EL (cell line): ENCODE measurements at regions not wholly inside any gene's neighbourhood (a gene's known extent, or its start where the extent isn't known, plus 50 kb on each side); places are given as distances from the start of the nearest gene placed in this dataset.

Experiments used
- DNase-seq: peaks from one replicate; pipeline ENCODE4 v3.0.0-alpha.2; 2016

DNA sequence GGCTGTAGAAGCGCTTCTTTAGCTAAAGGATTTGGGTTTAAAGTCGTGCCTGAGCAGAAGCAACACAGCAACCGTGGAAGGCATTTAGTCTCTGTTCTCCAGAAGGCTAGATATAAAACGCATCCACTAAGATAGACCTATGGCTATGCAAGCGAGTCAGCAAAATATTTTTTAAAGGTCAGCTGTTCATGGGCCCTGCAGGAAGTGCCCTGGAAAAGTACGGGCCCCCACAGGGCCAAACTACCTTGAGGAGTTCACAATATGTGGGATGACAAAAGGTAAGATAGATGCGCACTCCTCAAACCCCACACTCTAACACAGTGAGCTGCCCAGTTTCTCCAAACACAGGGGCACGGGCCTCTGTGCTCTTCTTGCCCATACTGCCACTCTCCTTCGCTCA lies 261.6 kb downstream of the VPS13C start:
- no peak for DNase-seq

DNA sequence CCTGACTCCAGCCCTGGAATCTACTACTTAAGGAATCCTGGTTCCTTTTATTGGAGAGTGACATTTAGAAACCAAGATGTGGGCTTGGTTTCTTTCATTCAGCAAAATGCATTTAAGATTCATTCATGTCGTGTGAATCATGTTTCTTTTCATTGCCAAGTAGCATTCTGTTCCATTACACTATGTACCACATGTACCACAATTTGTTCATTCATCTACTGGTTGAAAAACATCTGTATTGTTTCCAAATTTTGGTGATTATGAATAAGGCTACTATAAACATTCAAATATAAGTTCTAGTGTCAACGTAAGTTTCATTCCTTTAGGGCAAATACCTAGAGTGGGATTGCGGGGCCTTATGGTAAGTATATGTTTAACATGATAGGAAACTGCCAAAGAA lies 264.2 kb downstream of the VPS13C start:
- no peak for DNase-seq

DNA sequence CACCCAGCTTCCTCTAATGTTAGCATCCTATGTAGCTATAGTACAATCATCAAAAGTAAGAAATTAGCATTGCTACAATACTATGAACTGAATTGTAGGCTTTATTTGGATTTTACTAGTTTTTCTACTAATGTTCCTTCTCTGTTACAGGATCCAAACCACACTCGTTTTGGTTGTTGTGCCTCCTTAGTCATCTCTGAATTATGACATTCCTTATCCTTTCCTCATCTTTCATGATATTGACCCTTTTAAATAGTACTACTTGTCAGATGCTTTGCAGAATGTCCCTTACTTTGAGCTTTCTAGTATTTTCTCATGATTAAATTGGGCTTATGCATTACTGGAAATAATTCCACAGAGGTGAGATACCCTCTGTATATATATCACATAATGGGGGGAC lies 265.4 kb downstream of the VPS13C start:
- DNase-seq, result peak; percentile 2

DNA sequence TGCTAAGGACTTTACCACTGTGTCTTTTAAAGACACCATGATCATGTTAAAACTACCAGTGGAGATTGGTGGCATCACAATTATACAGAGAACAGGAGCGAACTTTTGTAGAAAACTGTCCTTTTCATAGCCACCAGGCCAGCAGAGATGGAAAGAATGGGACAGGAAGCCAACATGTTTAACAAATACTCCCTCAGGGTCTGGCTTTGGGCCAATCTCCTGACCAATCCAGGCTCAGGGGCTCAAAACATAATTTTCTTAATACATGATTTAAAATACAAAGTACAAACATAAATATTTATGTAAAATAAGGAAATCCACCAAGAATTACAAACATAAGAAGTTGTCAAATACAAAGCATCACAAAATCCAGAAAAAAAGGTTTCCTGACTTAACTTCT lies 266.0 kb downstream of the VPS13C start:
- peak; percentile 13 for DNase-seq

DNA sequence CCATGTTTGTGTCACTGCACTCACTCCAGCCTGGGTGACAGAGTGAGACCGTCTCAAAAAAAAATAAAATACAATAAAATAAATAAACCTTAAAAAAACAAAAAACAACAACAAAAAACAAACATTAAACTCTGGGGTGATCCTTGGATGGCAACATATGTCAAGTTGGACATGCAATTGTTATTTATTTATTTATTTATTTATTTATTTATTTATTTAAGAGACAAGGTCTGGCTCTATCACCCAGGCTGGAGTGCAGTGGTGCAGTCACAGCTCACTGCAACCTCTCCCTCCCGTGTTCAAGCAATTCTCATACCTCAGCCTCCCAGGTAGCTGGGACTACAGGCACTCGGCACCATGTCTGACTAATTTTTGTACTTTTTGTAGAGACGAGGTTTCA lies 275.5 kb downstream of the VPS13C start:
- DNase-seq, result no peak

DNA sequence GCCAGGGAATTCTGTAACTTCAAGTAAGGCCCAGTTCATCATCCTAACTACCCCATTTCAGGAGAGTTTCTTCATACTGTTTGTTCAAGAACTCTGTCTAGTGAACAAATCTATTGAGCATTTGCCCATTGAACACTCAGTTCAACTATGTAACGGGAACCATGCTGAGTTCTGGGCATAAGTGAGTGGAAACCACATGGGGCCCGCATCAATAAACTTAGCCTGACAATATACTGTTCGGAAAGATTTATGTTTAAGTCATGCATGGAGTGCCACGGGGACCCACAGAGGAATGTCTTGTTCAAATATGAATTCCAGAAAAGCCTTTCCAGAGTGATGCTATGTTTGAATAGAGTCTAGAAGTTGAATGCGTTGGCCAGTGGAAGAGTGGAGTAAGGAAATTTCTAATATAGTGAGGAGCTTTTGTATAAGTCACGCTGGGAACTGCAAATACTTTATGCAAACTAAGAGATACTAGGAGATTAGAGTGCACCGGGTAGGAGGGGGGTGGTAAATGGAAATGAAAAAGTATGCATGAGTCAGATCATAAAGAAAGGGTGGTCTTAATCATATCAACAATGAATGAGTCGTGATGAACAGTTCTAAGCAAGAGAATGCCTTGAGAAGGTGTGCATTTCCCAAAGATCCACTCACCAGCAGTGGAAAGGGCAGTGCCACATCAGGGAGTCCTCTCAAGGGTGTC lies 279.8 kb downstream of the VPS13C start:
- DNase-seq, result no peak

DNA sequence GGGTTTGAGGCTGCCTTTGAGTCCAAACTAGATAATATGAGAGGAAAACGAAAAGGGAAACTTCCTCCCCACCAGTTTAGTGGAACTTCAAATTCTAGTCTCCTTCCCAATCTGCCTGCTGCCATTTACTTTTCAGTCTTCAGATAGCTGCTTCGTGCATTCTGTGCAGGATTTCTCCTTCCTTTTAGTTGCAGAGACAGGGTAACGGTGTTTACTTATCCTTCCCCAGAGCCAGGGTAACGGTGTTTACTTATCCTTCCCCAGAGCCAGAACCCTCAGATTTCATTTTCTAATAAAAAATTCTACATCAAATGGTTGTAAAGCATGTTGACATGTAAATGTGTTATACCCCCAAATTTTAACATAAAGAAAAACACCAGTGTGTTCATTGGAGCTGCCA lies 282.6 kb downstream of the VPS13C start:
- DNase-seq, result no peak

DNA sequence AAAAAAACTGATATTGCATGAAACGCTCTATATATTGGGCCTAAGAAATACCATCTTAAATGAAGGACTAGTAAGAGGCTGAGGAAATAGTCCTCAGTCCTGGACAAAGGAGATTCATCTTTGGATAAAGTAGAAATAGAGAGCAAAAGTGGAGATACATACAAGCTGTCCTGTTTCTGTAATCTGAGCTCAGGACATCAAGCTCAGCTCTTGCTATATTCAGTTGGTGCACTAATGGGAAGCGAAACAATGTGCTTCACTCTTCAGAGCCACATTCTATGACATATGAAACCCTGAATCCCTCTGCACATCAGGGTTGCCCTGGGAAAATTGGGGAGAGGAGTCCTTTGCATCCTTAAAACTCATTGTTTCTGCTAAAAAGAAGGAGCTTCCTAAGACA lies 290.7 kb downstream of the VPS13C start:
- DNase-seq, result no peak

DNA sequence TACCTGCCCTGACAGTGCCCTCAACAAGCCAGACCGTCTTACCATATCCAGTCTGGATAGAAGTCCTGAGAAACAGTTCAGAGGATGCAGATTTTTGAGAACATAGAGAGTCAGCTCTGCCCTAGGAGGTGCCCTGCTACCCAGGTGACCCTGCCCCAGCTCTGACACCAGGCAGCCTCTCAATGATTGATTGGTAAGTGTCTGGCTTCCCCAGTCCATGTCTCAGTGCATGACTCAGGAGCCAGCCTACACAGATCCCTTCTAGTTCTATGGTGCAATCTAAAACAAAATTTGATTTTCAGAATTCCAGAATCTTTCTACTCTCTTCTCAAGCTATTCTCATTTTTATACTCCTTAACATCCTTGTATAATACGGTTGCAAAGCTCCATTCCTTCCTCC lies 292.1 kb downstream of the VPS13C start:
- no peak for DNase-seq

DNA sequence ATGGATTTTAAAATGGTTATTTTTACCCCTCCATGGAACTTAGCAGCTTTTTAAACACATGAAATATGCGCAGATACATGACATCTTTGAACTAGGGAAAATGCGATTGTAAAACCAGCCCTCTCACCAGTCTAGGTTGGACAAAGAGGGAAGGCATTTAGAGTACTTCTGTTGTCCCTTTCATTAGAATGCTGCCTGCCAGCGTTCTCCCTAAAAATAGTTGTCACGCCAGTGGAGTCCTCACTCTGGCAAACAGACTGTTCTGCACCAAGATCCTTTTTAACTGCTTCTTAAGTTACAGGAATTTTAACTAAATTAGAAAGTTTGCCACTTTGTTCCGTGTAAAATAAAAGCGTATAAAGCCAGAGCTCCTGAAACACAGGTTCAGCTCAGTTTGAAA lies 295.3 kb downstream of the VPS13C start:
- DNase-seq, result no peak

DNA sequence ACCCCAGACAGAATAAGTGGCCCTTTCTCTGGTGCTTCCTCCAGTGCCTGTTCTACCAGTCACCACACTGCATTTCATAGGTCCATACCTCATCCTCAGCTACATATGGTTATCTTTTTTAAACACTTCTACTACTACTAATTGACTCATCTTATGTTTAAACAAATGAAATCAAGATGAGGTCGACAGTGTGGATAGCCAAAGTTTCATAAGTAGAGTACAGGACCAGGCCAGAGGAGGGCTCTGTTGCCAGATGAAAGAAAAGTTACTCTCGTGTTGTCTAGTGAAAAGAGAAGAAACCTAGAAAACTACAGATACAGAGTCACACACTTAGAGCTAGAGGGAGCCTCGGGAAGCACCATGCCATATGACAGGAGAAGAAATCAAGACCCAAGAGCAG lies 296.1 kb downstream of the VPS13C start:
- DNase-seq, result no peak

DNA sequence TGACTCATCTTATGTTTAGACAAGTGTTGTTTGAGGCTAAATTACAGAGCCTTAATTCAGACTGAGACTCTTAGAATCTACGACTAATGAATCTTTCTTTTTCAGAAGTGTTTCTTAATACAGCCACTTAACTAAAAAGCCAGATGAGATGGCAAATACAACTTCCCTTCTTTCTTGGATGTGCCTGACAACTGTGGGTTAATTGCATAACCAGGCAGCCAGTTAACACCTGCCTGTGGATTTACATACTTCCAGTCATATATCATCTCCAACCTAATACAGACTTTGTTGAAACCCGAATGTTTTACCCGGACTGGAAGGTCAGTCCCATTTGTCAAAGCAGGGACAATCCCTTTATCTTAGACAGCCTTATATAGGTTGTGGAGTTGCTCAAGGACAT lies 297.6 kb downstream of the VPS13C start:
- DNase-seq, result no peak

DNA sequence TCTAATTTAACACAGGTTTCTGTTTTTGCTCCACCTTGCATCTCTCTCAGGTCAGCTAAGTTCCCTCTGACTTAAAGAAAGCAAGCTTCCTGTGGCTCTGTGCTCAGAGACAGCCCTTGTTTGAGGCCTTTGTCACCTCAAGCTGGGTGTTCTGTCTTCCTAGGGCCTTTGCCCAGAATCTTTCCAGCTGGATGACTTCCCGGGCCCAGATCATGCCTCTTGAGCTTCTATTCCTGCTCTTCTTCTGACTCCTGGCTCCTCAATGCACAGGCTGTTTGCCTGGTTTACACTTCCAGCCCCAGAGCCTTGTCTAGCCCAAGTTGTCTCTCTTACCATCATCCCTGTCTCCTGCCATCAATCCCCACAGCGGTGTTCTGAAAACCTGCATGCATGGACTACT lies 300.6 kb downstream of the VPS13C start:
- DNase-seq, result no peak

DNA sequence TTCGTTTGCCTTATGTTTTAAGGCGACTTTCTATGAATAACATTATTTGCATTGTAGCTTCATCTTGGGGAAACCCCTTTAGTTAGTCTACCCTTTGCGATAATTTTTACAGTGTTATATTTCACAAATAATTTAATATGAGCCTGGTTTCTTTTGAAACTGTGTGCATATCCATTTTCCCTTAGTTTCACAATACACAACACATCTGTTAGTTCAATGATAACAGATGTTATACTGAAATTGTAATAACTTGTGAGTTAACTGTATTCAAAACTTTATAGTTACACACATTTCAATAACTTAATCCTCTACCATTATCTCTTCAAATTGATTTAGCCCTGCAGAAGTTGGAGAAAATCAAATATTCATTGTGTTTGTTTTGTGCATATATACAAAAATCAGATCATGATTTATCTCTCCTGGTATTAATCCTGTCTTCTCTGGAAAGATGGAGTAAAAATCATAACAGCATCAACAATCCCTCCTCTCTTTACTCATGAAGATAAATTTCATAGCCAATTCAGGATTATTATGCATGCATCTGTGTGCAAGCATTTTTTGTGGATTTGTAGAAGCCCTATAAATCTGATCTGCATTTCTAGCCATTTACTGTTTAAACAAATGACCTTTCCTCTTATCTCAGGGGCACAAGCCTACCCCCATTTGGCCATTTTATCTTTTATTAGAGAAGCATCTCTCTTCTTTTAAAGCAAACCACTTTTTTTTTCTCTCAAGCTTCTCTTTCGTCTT lies 304.0 kb downstream of the VPS13C start:
- DNase-seq, result no peak

DNA sequence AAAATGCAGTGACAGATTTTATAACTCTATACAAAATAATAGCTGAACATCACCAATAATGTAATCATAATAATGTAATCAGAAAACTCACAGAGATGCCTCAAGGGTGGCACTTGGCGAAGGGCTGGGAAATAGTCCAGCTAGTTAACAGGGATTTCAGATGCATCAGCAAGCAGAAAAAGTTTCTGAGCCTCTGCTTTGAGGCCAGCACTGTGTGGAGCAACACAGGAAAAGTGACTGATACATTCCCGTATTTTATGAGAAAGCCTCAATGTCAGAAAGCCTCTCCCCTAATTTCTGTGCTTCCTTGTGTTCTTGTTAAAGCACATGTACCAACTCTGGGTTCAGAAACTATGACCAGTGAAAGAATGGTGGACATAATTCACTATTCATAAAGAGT lies 304.8 kb downstream of the VPS13C start:
- DNase-seq, result no peak

DNA sequence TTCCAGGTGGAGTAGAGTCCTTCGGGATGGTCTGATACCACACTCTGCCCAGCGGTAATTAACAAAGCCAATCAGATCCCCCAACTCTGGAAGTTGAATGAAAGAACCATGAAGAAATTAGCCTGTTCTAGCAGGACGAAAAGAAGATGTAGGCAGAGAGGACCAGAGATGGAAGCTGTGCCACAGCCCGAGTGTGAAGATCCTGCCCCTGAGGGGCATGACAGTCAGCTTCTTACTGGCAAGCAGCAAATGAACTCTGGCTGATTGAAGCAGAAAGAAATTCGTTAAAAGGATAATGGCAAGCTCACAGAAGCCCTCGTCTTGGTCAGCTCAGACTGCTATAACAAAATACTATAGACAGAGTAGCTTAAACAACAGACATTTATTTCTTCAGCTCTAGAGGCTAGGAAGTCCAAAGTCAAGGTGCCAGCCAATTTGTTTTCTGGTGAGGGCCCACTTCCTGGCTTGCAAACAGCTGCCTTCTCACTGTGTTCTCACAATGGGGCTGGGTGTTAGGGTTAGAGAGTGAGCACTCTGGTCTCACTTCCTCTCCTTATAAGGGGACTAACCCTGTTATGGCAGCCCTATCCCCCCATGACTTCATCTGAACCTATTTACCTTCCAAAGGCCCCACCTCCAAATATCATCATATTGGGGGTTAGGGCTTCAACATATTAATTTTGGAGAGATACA lies 307.1 kb downstream of the VPS13C start:
- DNase-seq, result no peak

DNA sequence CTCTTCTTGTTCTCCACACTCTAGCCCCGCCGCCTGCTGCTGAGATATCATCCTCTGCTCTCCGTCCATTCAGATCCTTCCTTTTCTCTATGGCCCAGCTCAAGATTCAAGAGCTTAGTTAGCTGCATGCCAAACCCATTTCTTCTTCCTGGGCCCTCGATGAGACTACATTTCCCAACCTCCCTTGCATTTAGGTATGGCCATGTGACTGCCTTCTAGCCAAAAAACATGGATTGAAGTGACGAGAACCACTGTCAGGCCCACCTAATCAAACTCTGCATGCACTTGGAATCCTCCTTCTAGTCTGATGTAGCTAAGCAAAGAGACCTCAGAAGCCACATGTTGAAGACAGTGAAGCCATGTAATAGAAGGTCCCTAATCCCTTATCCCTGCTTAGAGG lies 308.2 kb downstream of the VPS13C start:
- DNase-seq, result no peak

DNA sequence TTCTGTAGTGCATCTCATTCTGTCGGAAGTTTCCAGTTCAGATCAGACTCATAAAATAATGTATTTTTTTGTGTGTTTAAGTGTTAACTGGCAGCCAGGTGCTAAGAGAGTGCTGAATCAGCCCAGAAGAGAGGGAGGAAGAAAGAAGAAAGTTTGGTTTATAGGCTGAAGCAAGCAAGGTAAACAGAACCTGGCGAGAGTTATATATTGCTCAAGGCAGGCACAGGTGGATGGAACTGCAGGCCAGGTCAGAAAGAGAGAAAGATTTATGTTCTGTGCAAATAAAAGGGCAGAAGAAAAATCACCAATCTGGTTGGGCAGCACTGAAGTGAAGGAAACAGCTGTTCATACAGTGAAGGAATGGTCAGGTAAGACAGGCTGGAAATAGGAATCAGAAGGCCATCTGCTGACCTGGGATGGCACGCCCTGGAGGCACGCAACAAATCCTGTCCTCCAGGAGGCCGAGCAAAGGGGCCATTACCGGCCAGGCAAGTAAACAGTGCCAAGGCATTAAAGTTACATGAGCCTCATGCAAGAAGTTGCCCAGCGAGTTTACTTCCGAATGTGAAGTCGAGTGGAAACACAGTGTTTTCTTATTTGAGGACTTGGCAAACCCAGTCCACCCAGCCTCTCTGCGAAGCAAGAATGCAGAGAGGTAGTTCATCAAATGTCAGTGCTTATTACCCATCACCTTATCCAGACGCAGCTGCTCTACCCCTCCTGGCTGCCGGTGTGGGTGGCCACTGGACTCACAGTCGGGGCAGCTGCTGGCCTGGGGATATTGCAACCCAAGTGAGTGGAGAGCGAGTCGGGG lies 309.8 kb downstream of the VPS13C start:
- no peak for DNase-seq

DNA sequence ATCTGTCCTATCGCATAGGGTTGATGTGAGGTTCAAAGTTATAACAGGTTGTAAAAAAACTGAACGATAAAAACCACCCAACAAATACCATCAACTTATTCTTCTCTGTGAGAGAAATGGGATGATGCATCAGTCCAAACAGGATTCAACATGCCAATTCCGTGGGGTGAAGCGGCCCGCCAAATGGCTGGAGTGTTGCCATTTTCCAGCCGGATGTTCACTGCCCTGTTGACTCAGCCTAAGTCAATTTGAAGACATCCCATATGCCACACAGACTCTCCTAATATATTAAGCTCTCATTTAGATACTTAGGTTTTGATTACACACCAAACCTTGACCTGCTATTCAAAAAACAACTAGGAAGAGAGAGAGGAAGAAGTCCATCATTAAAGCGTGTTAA lies 311.1 kb downstream of the VPS13C start:
- no peak for DNase-seq

DNA sequence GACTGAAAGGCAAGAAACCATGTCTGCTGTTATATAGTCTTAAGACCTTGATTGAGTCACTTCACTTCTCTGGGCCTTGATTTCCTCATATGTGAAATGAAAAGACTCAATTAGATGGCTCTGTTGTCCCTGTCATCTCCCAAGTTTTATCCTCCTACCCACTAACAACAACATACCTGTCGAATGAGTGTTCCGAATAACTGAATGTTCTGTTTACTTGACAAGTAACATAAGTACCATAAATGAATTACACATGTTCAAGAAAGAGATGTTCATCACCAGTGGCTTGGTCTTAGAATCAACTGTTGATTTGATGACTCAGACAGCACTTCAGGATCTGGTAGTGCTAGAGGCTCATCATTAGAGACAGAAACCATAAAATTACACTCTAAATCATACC lies 311.7 kb downstream of the VPS13C start:
- no peak for DNase-seq

DNA sequence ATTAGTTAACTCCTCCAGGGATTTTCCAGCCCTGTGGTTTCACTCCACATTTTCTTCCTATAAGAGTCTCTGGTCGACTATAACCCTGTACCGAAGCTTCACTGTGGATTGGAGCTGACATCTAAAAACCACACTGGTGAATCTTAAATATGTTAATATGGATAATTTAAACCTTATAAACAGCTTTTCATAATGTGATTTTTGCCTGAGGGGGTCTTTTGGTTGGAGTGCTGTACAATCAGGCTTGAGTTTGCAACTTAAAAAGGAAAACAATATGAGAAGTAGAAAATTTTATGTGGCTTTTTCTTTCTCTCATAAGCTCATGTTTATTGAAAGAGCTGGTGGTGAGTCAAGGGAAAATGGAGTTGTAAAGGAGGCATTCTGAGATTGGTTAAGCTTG lies 313.7 kb downstream of the VPS13C start:
- DNase-seq, result no peak

DNA sequence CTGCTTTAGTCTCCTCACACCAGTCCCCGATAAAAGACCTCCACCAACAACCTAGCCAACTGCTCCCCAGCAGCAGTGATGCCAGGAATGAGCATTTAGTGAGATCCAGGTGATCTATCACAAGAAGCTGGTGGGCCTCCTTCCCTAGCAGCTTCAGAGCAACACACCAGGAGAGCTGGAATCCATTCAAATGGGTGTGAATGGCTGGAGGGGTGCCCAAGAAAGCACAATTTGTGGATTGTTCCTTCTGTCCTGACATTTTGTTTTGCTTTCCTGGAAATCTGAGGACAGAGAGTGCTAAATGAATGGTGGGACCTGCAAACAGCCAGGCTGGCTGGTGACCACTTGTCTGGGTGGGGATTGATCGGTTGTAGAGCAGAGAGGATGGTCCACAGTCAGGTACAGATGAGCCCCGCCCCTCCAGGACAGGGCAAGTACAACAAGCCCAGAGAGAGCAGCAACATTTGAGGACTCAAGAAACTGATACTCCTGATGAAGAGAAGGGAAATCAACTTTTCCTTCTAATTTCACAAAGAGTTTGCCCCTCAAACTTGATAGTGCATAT lies 316.8 kb downstream of the VPS13C start:
- DNase-seq, result no peak

DNA sequence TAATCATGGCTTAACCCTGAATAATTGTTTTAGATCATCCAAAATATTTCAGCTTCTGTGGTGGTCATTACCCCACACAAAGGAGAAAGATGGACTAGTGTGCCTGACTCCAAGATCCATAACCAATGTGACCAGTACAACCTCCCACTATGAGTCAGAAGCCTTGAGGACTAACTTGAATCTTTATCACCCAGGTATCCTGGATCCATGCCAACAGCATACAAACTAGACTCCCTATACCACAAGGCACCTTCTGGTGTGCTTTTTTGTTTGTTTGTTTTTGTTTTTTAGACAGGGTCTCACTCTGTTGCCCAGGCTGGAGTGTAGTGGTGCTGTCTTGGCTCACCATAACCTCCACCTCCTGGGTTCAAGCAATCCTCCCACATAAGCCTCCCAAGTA lies 317.7 kb downstream of the VPS13C start:
- no peak for DNase-seq
